ENCODE measurements at regions not wholly inside any gene's neighbourhood (a gene's known extent, or its start where the extent isn't known, plus 50 kb on each side); places are given as distances from the start of the nearest gene placed in this dataset. TPM values are rescaled to one million over a fixed set of nuclear protein-coding genes. Genes with fewer than 3 reads are reported as not detected.
"Not testable (repeated sequence)": the region's sequence is repeated elsewhere in the genome, so short reads cannot be mapped to it uniquely, and the experiment has no call there.

DNA sequence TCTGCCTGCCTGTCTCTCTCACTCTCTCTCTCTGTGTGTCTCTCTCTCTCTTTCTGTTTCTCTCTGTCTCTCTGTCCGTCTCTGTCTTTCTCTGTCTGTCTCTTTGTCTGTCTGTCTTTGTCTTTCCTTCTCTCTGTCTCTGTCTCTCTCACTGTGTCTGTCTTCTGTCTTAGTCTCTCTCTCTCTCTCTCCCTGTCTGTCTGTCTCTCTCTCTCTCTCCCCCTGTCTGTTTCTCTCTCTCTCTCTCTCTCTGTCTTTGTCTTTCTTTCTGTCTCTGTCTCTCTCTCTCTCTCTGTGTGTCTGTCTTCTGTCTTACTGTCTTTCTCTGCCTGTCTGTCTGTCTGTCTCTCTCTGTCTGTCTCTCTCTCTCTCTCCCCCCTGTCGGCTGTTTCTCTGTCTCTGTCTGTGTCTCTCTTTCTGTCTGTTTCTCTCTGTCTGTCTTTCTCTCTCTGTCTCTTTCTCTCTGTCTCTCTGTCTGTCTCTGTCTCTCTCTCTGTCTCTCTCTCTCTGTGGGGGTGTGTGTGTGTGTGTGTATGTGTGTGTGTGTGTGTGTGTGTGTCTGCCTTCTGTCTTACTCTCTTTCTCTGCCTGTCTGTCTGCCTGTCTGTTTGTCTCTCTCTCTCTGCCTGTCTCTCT is 2101.3 kb upstream of the TPTE start:
- H3K4me3 ChIP-seq; H3K4me1 ChIP-seq; H3K27ac ChIP-seq; H3K36me3 ChIP-seq; H3K9me3 ChIP-seq; H3K9ac ChIP-seq (ENCODE audit: low read depth in 2 of 2, low read length in 2 of 2); intact Hi-C loops (cut with DNase I); H3K27me3 ChIP-seq: not testable (repeated sequence)
- DNase-seq: peak; percentile 11

DNA sequence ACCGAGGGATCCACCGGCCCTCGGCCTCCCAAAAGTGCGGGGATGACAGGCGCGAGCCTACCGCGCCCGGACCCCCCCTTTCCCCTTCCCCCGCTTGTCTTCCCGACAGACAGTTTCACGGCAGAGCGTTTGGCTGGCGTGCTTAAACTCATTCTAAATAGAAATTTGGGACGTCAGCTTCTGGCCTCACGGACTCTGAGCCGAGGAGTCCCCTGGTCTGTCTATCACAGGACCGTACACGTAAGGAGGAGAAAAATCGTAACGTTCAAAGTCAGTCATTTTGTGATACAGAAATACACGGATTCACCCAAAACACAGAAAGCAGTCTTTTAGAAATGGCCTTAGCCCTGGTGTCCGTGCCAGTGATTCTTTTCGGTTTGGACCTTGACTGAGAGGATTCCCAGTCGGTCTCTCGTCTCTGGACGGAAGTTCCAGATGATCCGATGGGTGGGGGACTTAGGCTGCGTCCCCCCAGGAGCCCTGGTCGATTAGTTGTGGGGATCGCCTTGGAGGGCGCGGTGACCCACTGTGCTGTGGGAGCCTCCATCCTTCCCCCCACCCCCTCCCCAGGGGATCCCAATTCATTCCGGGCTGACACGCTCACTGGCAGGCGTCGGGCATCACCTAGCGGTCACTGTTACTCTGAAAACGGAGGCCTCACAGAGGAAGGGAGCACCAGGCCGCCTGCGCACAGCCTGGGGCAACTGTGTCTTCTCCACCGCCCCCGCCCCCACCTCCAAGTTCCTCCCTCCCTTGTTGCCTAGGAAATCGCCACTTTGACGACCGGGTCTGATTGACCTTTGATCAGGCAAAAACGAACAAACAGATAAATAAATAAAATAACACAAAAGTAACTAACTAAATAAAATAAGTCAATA is 2093.4 kb upstream of the TPTE start:
- H3K27ac ChIP-seq; intact Hi-C loops (cut with DNase I): not testable (repeated sequence)

GRCh38 chr21:8428668-8429456 is 2092.5 kb upstream of the TPTE start:
- H3K27ac ChIP-seq; H3K4me3 ChIP-seq; H3K36me3 ChIP-seq; H3K4me1 ChIP-seq; intact Hi-C loops (cut with DNase I); H3K9me3 ChIP-seq; DNase-seq; H3K27me3 ChIP-seq; H3K9ac ChIP-seq (ENCODE audit: low read depth in 2 of 2, low read length in 2 of 2): not testable (repeated sequence)

More for the DNA sequence above, 2093.4 kb upstream of the TPTE start:
- H3K4me1 ChIP-seq; H3K4me3 ChIP-seq; H3K27me3 ChIP-seq; H3K36me3 ChIP-seq; DNase-seq; H3K9ac ChIP-seq (ENCODE audit: low read depth in 2 of 2, low read length in 2 of 2); H3K9me3 ChIP-seq: not testable (repeated sequence)

GRCh38 chr21:8434710-8435109 is 2086.7 kb upstream of the TPTE start:
- H3K9me3 ChIP-seq; H3K4me1 ChIP-seq; H3K9ac ChIP-seq (ENCODE audit: low read depth in 2 of 2, low read length in 2 of 2); H3K4me3 ChIP-seq; H3K27ac ChIP-seq; intact Hi-C loops (cut with DNase I); DNase-seq; H3K36me3 ChIP-seq; H3K27me3 ChIP-seq: not testable (repeated sequence)

DNA sequence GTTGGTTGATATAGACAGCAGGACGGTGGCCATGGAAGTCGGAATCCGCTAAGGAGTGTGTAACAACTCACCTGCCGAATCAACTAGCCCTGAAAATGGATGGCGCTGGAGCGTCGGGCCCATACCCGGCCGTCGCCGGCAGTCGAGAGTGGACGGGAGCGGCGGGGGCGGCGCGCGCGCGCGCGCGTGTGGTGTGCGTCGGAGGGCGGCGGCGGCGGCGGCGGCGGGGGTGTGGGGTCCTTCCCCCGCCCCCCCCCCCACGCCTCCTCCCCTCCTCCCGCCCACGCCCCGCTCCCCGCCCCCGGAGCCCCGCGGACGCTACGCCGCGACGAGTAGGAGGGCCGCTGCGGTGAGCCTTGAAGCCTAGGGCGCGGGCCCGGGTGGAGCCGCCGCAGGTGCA is 2078.3 kb upstream of the TPTE start:
- H3K4me1 ChIP-seq; DNase-seq; H3K27me3 ChIP-seq; H3K27ac ChIP-seq; intact Hi-C loops (cut with DNase I); H3K9ac ChIP-seq (ENCODE audit: low read depth in 2 of 2, low read length in 2 of 2); H3K9me3 ChIP-seq; H3K36me3 ChIP-seq; H3K4me3 ChIP-seq: not testable (repeated sequence)

DNA sequence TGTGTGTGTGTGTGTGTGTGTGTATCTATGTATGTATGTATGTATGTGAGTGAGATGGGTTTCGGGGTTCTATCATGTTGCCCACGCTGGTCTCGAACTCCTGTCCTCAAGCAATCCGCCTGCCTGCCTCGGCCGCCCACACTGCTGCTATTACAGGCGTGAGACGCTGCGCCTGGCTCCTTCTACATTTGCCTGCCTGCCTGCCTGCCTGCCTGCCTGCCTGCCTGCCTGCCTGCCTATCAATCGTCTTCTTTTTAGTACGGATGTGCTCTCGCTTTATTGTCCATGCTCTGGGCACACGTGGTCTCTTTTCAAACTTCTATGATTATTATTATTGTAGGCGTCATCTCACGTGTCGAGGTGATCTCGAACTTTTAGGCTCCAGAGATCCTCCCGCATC is 2071.6 kb upstream of the TPTE start:
- H3K27ac ChIP-seq; H3K27me3 ChIP-seq; H3K9me3 ChIP-seq; H3K4me3 ChIP-seq; intact Hi-C loops (cut with DNase I); DNase-seq; H3K4me1 ChIP-seq; H3K9ac ChIP-seq (ENCODE audit: low read depth in 2 of 2, low read length in 2 of 2); H3K36me3 ChIP-seq: not testable (repeated sequence)

DNA sequence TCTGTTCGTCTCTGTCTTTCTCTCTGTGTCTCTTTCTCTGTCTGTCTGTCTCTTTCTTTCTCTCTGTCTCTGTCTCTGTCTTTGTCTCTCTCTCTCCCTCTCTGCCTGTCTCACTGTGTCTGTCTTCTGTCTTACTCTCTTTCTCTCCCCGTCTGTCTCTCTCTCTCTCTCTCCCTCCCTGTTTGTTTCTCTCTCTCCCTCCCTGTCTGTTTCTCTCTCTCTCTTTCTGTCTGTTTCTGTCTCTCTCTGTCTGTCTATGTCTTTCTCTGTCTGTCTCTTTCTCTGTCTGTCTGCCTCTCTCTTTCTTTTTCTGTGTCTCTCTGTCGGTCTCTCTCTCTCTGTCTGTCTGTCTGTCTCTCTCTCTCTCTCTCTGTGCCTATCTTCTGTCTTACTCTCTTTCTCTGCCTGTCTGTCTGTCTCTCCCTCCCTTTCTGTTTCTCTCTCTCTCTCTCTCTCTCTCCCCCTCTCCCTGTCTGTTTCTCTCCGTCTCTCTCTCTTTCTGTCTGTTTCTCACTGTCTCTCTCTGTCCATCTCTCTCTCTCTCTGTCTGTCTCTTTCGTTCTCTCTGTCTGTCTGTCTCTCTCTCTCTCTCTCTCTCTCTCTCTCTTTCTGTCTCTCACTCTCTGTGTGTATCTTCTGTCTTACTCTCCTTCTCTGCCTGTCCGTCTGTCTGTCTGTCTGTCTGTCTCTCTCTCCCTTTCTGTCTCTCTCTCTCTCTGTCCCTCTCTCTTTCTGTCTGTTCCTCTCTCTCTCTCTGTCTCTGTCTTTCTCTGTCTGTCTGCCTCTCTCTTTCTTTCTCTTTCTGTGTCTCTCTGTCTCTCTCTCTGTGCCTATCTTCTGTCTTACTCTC is 2065.9 kb upstream of the TPTE start:
- H3K4me3 ChIP-seq; H3K36me3 ChIP-seq; H3K9ac ChIP-seq (ENCODE audit: low read depth in 2 of 2, low read length in 2 of 2); intact Hi-C loops (cut with DNase I); H3K4me1 ChIP-seq; H3K27ac ChIP-seq; H3K27me3 ChIP-seq; H3K9me3 ChIP-seq; DNase-seq: not testable (repeated sequence)

DNA sequence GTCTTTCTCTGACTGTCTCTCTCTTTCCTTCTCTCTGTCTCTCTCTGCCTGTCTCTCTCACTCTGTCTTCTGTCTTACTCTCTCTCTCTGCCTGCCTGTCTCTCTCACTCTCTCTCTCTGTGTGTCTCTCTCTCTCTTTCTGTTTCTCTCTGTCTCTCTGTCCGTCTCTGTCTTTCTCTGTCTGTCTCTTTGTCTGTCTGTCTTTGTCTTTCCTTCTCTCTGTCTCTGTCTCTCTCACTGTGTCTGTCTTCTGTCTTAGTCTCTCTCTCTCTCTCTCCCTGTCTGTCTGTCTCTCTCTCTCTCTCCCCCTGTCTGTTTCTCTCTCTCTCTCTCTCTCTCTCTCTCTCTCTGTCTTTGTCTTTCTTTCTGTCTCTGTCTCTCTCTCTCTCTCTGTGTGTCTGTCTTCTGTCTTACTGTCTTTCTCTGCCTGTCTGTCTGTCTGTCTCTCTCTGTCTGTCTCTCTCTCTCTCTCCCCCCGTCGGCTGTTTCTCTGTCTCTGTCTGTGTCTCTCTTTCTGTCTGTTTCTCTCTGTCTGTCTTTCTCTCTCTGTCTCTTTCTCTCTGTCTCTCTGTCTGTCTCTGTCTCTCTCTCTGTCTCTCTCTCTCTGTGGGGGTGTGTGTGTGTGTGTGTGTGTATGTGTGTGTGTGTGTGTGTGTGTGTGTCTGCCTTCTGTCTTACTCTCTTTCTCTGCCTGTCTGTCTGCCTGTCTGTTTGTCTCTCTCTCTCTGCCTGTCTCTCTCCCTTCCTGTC is 2056.8 kb upstream of the TPTE start:
- H3K27me3 ChIP-seq; H3K9me3 ChIP-seq; H3K36me3 ChIP-seq; H3K4me3 ChIP-seq; DNase-seq; H3K9ac ChIP-seq (ENCODE audit: low read depth in 2 of 2, low read length in 2 of 2); H3K4me1 ChIP-seq; H3K27ac ChIP-seq; intact Hi-C loops (cut with DNase I): not testable (repeated sequence)

DNA sequence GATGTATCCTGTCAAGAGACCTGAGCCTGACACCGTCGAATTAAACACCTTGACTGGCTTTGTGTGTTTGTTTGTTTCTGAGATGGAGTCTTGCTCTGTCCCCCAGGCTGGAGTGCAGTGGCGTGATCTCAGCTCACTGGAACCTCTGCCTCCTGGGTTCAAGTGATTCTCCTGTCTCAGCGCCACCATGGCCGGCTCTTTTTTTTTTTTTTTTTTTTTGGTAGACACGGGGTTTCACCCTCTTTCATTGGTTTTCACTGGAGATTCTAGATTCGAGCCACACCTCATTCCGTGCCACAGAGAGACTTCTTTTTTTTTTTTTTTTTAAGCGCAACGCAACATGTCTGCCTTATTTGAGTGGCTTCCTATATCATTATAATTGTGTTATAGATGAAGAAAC is 2054.7 kb upstream of the TPTE start:
- DNase-seq; H3K9ac ChIP-seq (ENCODE audit: low read depth in 2 of 2, low read length in 2 of 2); H3K9me3 ChIP-seq; H3K4me1 ChIP-seq; H3K36me3 ChIP-seq; intact Hi-C loops (cut with DNase I); H3K27me3 ChIP-seq; H3K4me3 ChIP-seq; H3K27ac ChIP-seq: not testable (repeated sequence)

Small RNA genes in the stretch of these regions (microRNA-seq; reads per million reads assigned to microRNA genes)
- gene MIR6724-3: not detected
- gene MIR6724-4: not detected
